Fibroblast of gingiva (primary cell): ENCODE measurements at regions not wholly inside any gene's neighbourhood (a gene's known extent, or its start where the extent isn't known, plus 50 kb on each side); places are given as distances from the start of the nearest gene placed in this dataset.
"Not testable (repeated sequence)": the region's sequence is repeated elsewhere in the genome, so short reads cannot be mapped to it uniquely, and the experiment has no call there.

Experiments
- DNase-seq: peaks from one replicate; pipeline ENCODE4 v3.0.0-alpha.2; 2011; ENCODE audit warnings: low read depth

DNA sequence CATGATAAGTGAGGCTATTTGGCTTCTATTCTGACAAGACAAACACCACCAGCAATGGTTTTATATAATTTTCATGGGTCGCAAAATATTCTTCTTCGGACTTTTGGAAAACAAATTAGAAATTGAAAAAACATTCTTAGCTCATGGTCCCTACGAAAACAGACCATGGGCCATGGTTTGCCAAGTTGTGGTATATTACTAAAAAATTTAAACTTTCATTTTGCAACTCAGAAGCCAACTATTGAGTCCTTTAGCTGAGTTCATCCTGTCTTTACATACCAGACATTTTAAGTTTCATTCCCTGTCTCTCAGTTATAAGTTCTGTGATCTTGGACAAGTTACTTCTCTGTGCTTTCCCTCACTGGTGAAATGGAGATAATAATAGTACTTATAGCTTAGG, 198.1 kb downstream of the CSNK1G3 start:
- no peak for DNase-seq

DNA sequence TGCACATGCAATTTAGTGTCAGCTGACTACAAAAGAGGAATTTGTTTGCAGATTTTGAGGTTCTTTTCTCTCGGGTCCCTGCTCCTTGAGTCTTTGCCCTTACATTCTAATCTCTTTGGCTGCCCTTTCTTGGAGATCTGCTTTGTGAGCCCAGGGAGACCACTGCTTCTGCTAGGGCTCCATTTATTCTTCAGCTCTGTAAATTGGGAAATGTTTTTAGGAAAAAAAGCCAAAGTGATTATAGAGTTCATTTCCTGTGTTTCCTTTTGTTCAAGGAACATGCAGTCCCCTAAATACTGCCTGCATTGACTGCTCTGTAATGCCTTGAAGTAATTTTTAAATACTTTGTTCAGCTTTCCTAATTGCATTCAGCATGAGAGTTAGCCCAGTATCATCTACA, 197.4 kb downstream of the CSNK1G3 start:
- peak; percentile 7 for DNase-seq

DNA sequence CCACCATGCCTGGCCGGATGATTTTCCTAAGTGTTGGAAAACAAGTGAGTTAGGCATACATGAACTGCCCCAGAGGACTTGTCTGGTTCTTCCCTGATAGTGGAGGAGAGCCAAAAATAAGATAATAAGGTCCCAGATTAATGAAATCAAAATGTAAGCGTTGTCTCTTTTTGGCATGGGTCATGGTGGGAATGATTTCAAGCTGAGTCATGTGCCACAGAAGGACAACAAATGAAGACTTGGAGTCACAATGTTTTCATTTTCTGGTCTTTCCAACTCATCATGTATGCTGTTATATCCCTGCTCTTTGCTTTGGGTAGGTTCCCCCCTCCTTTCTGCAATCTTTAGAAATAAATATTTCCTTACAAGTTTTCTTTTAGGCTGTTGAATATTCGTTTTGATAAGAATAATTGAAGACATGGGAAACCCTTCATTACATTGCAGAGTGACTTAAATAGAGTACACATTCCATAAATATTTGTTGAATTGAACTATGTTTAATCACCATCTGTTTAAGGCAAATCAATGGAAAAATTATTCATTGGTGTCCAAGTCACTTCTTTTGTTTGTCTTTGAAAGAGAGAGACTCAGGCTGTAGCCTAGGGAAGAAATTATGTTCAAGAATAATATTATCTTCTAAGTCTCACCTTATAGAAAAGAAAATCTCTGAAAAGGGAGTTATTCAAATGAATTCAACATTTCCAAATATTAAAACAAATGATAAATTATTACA, 196.3 kb downstream of the CSNK1G3 start:
- DNase-seq: peak; percentile 96

DNA sequence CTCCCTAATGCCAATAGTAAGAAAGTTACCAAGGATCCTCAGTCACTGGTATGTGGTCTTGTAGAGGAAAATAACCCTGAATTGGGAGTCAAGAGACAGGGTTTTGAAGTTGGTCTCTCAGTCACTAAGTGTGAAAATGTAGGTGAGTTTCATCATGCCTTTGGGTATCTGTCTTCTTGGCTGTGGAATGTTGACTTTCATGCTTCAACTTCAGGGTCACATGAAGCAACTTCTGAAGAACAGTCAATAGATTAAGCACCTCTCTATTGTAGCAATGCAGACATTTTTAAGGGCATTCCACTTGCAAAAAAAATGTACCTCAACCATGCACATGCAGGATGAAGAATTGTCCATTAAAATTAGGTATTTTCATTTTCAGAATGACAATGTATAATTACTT, 194.6 kb downstream of the CSNK1G3 start:
- DNase-seq: no peak

DNA sequence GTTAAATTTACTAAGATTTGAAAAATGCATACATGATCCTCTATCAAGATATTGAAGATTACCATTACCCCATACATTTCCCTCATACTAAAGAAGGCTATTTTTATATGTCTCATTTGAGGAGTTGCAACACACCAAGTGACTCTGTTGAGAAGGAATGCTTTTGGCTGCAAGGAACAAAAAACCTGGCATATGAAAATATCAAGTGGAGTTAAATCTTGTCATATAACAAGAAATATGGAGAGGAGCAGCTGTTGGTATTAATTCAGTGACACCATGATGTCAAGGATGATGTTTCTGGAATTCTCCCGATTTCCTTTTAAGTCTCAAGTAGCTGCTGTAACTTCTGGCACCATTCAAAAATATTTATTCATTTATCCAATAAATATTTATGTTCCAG, 193.8 kb downstream of the CSNK1G3 start:
- peak; percentile 83 for DNase-seq

DNA sequence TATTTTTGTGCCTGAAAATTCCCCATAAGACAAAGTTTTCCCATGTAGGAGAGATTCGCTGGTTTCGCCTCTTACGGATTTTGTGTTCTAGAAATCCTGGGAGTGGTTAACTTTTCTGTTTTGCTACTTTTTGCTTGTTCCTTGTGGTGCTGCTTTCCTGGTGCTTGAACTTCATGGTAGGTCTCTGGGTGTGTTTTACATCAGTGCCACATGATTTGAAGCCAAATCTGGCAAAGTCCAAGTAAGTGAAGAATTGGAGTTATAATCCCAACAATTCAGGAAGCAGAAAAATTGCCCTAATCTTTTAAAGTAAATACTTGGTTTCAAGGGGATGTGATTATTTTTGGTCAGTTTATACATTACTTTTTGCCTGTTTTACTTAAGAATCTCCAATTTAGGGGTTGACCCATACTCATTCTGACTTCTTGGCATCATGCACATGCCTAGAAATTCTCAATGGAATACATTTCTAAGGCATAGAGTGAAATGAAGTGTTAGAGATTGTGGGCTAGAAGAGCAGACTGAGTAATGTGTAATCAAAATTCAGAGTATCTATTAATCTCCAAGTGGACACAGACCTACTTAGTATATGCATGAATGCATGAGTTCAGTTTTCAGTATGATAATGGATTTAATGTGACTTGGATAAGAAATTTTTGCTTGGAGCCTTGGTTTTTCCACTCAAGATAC, 189.7 kb downstream of the CSNK1G3 start:
- DNase-seq: no peak

DNA sequence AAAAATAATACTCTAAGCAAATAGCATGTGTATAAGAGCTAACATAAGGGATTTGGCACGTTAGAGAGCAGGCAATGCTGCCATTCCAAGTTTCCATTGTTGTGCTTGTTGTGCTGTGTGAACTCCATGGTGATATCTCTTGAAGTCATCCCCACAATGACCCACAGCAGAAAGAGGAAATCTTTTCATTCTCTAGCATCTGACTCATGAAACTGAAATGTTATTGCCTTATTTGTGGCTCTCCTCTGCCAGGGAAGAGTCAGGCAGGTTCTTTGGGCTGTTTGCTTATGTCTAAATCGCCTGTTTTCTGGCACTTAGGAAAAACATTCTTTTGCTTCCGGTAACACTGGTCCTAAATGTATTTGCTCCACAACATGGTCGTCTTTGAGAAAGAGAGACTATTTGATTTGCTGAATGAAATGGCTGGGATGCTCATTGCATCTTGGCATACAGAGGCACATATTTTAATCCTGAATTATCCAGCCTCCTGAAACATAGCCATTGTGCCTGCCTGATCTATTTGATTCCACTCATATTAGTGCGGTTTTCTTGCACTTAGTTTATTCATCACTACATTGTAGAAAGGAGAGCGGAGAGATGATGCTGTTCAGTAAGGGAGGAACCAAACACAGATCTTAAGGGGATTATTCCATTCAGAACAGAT, 188.8 kb downstream of the CSNK1G3 start:
- peak; percentile 98 for DNase-seq

DNA sequence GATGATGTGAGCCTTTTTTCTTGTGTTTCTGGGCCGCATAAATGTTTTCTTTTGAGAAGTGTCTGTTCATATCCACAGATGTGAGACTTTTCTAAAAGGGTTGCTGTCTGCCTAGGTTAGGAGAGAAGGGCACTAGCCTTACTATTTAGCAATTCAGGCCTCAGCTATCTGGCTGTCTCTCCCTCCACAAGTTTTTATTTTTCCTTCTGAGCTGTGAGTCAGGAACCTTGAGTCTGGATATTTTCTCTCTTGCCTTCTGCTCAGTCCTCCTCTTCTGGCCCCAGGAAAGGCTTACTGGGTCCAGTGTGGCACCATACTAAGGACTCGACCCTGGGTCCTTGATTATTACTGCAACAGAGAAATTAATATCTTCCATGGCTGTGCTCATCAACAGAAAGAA, 187.6 kb downstream of the CSNK1G3 start:
- DNase-seq: no peak

DNA sequence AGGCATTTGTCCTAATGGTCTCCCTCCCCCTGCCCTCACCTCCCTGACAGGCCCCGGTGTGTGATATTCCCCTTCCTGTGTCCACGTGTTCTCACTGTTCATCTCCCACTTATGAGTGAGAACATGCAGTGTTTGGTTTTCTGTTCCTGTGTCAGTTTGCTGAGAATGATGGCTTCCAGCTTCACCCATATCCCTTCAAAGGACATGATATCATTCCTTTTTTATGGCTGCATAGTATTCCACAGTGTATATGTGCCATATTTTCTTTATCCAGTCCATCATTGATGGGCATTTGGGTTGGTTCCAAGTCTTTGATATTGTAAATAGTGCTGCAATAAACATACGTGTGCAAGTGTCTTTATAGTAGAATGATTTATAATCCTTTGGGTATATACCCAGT, 187.0 kb downstream of the CSNK1G3 start:
- DNase-seq: not testable (repeated sequence)

DNA sequence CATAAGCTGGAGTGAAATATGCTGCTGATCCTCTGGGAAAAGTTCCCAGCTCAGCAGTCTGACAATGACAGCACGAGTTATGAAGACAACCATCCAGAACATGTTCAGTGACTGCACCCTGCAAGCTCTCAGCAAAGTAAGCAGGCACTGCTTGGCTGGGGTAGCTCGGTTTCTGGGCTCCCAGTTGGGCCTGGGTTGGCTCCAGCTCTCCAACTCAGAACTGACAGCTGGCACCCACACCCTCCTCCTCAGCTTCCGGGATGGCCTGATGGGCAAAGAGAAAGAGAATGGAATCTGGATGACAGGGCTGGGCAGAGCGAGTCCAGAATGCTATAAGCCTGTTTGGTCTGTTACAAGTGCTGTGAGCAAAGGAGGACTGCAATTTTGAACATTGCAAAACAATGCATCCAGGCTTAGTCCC, 185.0 kb downstream of the CSNK1G3 start:
- peak; percentile 95 for DNase-seq

DNA sequence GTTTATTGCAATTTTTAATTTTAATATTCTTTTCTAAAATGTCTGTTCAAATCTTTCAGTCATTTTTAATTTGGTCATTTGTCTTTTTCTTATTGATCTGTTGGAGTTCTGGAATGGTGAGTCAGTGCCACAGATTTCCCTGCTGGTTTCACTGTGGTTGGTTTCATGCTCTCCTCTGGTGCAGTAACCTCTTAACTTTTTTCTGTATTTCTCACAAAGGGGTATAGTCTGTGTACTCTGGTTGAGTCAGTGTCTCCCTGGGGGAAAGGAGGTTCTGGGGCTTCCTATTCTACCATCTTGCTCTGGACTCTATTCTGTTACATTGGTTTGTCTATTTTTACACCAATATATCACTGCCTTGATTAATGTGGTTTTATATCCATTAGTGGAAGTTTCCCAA, 178.8 kb downstream of the CSNK1G3 start:
- DNase-seq: no peak

DNA sequence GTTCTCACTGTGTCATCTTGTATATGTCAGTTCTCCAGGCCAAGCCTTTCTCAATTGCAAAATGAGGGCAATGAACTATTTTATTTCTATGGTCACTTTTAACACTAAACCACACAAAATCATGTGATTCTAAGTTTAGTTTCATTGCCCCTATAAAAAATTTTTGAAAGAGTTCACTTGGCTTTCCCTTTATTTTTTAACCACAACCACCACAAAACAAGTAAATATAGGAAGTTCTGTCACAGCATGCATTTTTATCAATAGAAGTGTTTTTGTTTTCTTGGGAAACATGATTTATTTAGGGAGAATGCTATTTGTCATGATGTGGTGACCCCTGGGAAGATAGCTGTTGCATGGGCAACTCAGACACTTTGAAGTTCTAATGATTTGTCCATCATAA, 169.1 kb downstream of the CSNK1G3 start:
- no peak for DNase-seq

DNA sequence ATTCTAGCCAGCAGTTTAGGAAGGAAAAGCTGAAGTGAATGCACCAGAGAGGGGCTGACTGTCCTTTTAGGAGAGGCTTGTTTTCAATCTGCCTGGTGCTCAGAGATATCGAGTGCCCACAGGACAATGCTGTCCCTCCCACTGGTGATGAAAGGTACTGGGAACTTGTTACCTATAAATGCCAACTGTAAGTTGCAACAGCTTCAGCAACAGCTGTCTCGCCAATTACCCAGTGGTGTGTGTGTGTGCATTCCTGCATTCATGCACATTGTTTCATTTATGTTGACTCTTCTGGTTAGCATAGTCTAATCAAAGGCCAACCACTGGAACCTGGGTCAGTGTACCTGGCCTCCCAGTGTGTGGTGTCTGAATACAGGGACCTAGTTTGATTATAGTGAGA, 161.1 kb downstream of the CSNK1G3 start:
- DNase-seq: peak; percentile 39

DNA sequence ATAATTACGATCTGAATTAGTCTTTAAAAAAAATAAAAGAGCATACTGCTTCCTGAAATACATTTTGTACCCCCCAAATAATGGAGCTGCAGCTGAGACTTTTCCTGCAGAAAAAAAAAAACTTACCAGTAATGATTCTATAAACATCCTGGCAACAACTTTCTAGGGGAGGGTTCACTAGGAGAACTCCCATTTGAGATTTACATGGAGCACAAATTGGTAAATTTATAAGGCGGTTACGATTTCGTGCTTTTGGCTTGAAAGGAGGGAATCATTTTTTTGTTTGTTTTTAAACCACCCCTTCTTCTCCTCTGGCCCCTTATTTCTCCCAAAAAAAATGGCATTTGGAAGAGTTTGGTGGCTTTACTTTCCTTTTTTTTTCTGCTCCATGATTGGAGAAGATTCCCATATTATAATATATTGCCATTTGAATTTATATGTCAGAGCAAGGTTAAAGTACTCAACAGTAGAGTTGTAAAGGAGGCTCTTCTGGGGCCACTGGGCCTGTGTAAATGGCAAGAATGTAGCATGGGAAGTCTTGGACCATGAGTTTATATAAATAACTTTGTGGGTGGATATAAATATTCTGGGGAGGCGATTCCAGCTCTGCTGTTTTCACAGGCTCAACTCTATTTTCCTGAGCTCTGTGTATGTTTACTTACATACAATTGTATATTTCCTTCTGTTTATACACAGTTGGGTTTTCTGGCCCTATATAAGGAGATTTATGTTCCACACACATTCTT, 159.9 kb downstream of the CSNK1G3 start:
- no peak for DNase-seq

DNA sequence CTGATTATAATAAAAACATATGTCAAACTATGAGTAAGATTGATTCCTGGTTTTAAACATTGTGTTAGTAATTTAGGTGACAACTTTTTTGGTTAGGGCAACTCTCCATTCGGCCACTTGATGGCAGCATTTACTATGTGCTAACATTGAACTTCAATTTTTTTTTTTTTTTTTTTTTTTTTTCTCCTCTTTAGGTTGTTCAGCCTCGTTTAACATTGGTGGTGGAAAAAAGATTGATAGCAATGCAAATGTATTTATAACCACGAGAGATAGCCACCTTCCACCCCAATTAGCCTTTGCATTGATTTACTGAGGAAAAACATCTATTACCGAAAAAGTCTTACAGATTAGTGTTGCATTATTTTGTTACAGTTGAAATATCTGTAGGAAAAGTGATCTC, 159.1 kb downstream of the CSNK1G3 start:
- peak; percentile 22 for DNase-seq
